ENCODE measurements at regions not wholly inside any gene's neighbourhood (a gene's known extent, or its start where the extent isn't known, plus 50 kb on each side); places are given as distances from the start of the nearest gene placed in this dataset.
"Not testable (repeated sequence)": the region's sequence is repeated elsewhere in the genome, so short reads cannot be mapped to it uniquely, and the experiment has no call there.

- H3K36me3 ChIP-seq, result no peaks in the 10 kb centered on the region
- no peak overlapping the region for H3K27ac ChIP-seq
- H3K4me3 ChIP-seq, result no peak overlapping the region
- TF ChIP-seq POLR2AphosphoS5 (IDR thresholded peaks at IDR 0.05) (no peak), CTCF (IDR thresholded peaks at IDR 0.05) (no peak), POLR2A (IDR thresholded peaks at IDR 0.05) (no peak), EP300 (IDR thresholded peaks at IDR 0.05) (no peak)
- 80 to 100% methylated on average over 2 to 4 of the region's 4 CpGs for WGBS, 2 donors (ENCODE audit: low coverage in 1 of 2)
- H3K27me3 ChIP-seq, result peaks cover 46% of the 10 kb centered on the region
- no peaks in the 10 kb centered on the region for H3K4me1 ChIP-seq
- H3K9me3 ChIP-seq, result no peaks in the 10 kb centered on the region
- no peak for ATAC-seq
Observed at GRCh38 chr3:13139471-13140065, 66.3 kb upstream of the IQSEC1 start.

- no peak overlapping the region for H3K27ac ChIP-seq
- H3K4me3 ChIP-seq, result no peak overlapping the region
- TF ChIP-seq POLR2A (IDR thresholded peaks at IDR 0.05) (no peak), CTCF (IDR thresholded peaks at IDR 0.05) (no peak), POLR2AphosphoS5 (IDR thresholded peaks at IDR 0.05) (no peak), EP300 (IDR thresholded peaks at IDR 0.05) (no peak)
- no peaks in the 10 kb centered on the region for H3K9me3 ChIP-seq
- WGBS, 2 donors (ENCODE audit: low coverage in 1 of 2), result no CpG with 5 or more reads among the region's 1 CpG
- H3K4me1 ChIP-seq, result no peaks in the 10 kb centered on the region
- H3K27me3 ChIP-seq, result peaks cover 48% of the 10 kb centered on the region
- ATAC-seq, result no peak
- no peaks in the 10 kb centered on the region for H3K36me3 ChIP-seq
Observed at GRCh38 chr3:13138833-13139145, 65.6 kb upstream of the IQSEC1 start.

GRCh38 chr3:13137941-13138832 lies 65.0 kb upstream of the IQSEC1 start:
- Histone ChIP-seq H3K27ac (no peak overlapping the region), H3K9me3 (no peaks in the 10 kb centered on the region), H3K4me3 (no peak overlapping the region), H3K36me3 (no peaks in the 10 kb centered on the region), H3K4me1 (no peaks in the 10 kb centered on the region), H3K27me3 (peaks cover 53% of the 10 kb centered on the region)
- no peak for ATAC-seq
- no peak for TF ChIP-seq POLR2A (IDR thresholded peaks at IDR 0.05)
- TF ChIP-seq POLR2AphosphoS5 (IDR thresholded peaks at IDR 0.05), result no peak
- no peak for TF ChIP-seq CTCF (IDR thresholded peaks at IDR 0.05)
- TF ChIP-seq EP300 (IDR thresholded peaks at IDR 0.05), result no peak
- WGBS, 2 donors (ENCODE audit: low coverage in 1 of 2), result 32 to 43% methylated on average over 2 to 6 of the region's 18 CpGs

DNA sequence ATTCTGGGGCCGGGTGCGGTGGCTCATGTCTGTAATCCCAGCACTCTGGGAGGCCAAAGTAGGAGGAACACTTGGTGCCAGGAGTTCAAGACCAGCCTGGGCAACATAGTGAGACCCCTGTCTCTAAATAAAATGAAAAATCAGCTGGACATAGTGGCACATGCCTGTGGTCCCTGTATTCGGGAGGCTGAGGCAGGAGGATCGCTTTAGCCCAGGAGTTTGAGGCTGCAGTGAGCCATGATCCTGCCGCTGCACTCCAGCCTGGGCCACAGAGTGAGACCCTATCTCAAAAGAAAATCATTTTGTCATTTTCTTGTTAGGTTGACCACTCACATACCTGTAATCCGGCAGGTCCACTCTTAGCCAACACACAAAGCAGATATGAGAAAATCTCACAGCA lies 63.6 kb upstream of the IQSEC1 start:
- H3K27ac ChIP-seq, ATAC-seq, H3K4me1 ChIP-seq, H3K9me3 ChIP-seq, H3K36me3 ChIP-seq, H3K4me3 ChIP-seq: not testable (repeated sequence)
- peaks cover 56% of the 10 kb centered on the region for H3K27me3 ChIP-seq
- 71 to 83% methylated on average over 3 to 6 of the region's 6 CpGs for WGBS, 2 donors (ENCODE audit: low coverage in 1 of 2)

GRCh38 chr3:13136426-13136825 lies 63.2 kb upstream of the IQSEC1 start:
- H3K4me1 ChIP-seq, result no peaks in the 10 kb centered on the region

More at GRCh38 chr3:13136426-13136825, 63.2 kb upstream of the IQSEC1 start:
- TF ChIP-seq POLR2AphosphoS5 (IDR thresholded peaks at IDR 0.05), result no peak
- TF ChIP-seq CTCF (IDR thresholded peaks at IDR 0.05), result no peak
- TF ChIP-seq EP300 (IDR thresholded peaks at IDR 0.05), result no peak
- TF ChIP-seq POLR2A (IDR thresholded peaks at IDR 0.05), result no peak
- H3K36me3 ChIP-seq, result no peaks in the 10 kb centered on the region
- no peaks in the 10 kb centered on the region for H3K9me3 ChIP-seq
- ATAC-seq, result no peak
- H3K27ac ChIP-seq, result no peak overlapping the region
- 69 to 85% methylated on average over 9 to 11 of the region's 11 CpGs for WGBS, 2 donors (ENCODE audit: low coverage in 1 of 2)
- peaks cover 56% of the 10 kb centered on the region for H3K27me3 ChIP-seq
- H3K4me3 ChIP-seq, result no peak overlapping the region

Measured in gastroesophageal sphincter (tissue), 4 donors.